ENCODE measurements at regions not wholly inside any gene's neighbourhood (a gene's known extent, or its start where the extent isn't known, plus 50 kb on each side); places are given as distances from the start of the nearest gene placed in this dataset.

GRCh38 chr13:106942563-106942962, 374.6 kb upstream of the ARGLU1 start:
- Mint-ChIP-seq H3K4me3 (ENCODE audit: unreplicated experiment) (no peak overlapping the region), H3K36me3 (ENCODE audit: insufficient read depth, unreplicated experiment) (no peaks in the 10 kb centered on the region), H3K4me1 (ENCODE audit: insufficient read depth, unreplicated experiment) (no peaks in the 10 kb centered on the region), H3K9me3 (ENCODE audit: unreplicated experiment) (no peaks in the 10 kb centered on the region), H3K27me3 (ENCODE audit: insufficient read depth, unreplicated experiment) (no peaks in the 10 kb centered on the region), H3K27ac (ENCODE audit: low read depth, unreplicated experiment) (no peak overlapping the region)
- intact Hi-C loops (cut with micrococcal nuclease): no loop called here
- no peak for DNase-seq (ENCODE audit: unreplicated experiment)
- TF ChIP-seq, protein P1, sequence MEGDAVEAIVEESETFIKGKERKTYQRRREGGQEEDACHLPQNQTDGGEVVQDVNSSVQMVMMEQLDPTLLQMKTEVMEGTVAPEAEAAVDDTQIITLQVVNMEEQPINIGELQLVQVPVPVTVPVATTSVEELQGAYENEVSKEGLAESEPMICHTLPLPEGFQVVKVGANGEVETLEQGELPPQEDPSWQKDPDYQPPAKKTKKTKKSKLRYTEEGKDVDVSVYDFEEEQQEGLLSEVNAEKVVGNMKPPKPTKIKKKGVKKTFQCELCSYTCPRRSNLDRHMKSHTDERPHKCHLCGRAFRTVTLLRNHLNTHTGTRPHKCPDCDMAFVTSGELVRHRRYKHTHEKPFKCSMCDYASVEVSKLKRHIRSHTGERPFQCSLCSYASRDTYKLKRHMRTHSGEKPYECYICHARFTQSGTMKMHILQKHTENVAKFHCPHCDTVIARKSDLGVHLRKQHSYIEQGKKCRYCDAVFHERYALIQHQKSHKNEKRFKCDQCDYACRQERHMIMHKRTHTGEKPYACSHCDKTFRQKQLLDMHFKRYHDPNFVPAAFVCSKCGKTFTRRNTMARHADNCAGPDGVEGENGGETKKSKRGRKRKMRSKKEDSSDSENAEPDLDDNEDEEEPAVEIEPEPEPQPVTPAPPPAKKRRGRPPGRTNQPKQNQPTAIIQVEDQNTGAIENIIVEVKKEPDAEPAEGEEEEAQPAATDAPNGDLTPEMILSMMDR (IDR thresholded peaks at IDR 0.05; ENCODE audit: unreplicated experiment): no peak
- no TSS peak for BruUV-seq (replicated peaks)
- POLR2A ChIA-PET: no interaction called here
- CTCF ChIA-PET: no interaction called here

DNA sequence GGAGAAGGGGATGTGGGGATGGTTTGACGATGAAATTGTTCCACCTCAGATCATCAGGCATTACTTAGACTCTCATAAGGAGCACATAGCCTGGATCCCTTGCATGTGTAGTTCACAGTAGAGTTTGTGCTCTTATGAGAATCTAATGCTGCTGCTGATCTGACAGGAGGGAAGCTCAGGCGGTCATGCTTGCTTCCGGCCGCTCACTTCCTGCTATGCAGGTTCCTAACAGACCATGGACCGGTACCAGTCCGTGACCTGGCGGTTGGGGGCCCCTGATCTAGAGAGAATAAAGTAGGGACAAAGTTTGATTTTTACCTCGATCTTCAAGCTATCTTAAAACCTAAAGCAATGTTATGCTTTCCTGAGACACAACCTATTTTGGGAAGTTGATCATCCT, 373.8 kb upstream of the ARGLU1 start:
- Mint-ChIP-seq H3K9me3 (ENCODE audit: unreplicated experiment) (no peaks in the 10 kb centered on the region), H3K27ac (ENCODE audit: low read depth, unreplicated experiment) (no peak overlapping the region), H3K4me1 (ENCODE audit: insufficient read depth, unreplicated experiment) (no peaks in the 10 kb centered on the region), H3K36me3 (ENCODE audit: insufficient read depth, unreplicated experiment) (no peaks in the 10 kb centered on the region), H3K4me3 (ENCODE audit: unreplicated experiment) (no peak overlapping the region), H3K27me3 (ENCODE audit: insufficient read depth, unreplicated experiment) (no peaks in the 10 kb centered on the region)
- no TSS peak for BruUV-seq (replicated peaks)
- TF ChIP-seq, protein P1 (IDR thresholded peaks at IDR 0.05; ENCODE audit: unreplicated experiment): no peak
- ChIA-PET POLR2A (no interaction called here), CTCF (no interaction called here)
- no peak for DNase-seq (ENCODE audit: unreplicated experiment)
- intact Hi-C loops (cut with micrococcal nuclease): no loop called here

DNA sequence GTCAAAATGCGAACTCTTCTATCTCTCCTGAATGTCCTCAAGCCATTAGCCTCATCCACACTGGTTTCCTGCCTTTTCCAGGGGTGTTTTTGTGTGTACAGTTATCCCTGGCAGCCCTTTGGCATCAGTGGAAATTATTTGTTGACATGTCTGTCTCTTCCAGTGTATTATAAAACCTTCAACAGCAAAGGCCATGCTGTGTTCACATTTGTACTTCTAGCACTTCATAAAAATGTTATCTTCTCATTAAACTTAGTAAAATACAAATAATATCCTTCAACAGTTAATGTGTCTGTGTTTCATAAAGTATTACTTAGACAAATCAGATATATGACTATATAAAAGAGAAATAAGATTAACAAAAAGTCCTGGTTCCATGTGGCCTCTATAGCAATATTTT, 359.5 kb upstream of the ARGLU1 start:
- no peaks in the 10 kb centered on the region for H3K27me3 Mint-ChIP-seq (ENCODE audit: insufficient read depth, unreplicated experiment)
- H3K9me3 Mint-ChIP-seq (ENCODE audit: unreplicated experiment): no peaks in the 10 kb centered on the region
- intact Hi-C loops (cut with micrococcal nuclease): loop anchor here (10.0 kb wide), 1 partner anchor 363 kb away; the partner anchor contains the start of gene ARGLU1
- BruUV-seq (replicated peaks): no TSS peak
- no peak overlapping the region for H3K4me3 Mint-ChIP-seq (ENCODE audit: unreplicated experiment)
- H3K36me3 Mint-ChIP-seq (ENCODE audit: insufficient read depth, unreplicated experiment): no peaks in the 10 kb centered on the region
- TF ChIP-seq, protein P1 (IDR thresholded peaks at IDR 0.05; ENCODE audit: unreplicated experiment): no peak
- no peak overlapping the region for H3K27ac Mint-ChIP-seq (ENCODE audit: low read depth, unreplicated experiment)
- no peaks in the 10 kb centered on the region for H3K4me1 Mint-ChIP-seq (ENCODE audit: insufficient read depth, unreplicated experiment)
- ChIA-PET CTCF (interaction anchor here (0.7 kb wide), 1 partner anchor 86 kb away, joined by 3 read pairs; no protein-coding TSS in a partner anchor), POLR2A (interaction anchor here (1.3 kb wide), 1 partner anchor 9 kb away, joined by 3 read pairs; no protein-coding TSS in a partner anchor)
- no peak for DNase-seq (ENCODE audit: unreplicated experiment)

GRCh38 chr13:106922384-106922783, 354.4 kb upstream of the ARGLU1 start:
- Mint-ChIP-seq H3K27ac (ENCODE audit: low read depth, unreplicated experiment) (no peak overlapping the region), H3K4me3 (ENCODE audit: unreplicated experiment) (no peak overlapping the region), H3K36me3 (ENCODE audit: insufficient read depth, unreplicated experiment) (no peaks in the 10 kb centered on the region), H3K27me3 (ENCODE audit: insufficient read depth, unreplicated experiment) (no peaks in the 10 kb centered on the region), H3K9me3 (ENCODE audit: unreplicated experiment) (no peaks in the 10 kb centered on the region), H3K4me1 (ENCODE audit: insufficient read depth, unreplicated experiment) (no peaks in the 10 kb centered on the region)
- BruUV-seq (replicated peaks): no TSS peak
- DNase-seq (ENCODE audit: unreplicated experiment): no peak
- TF ChIP-seq, protein P1 (IDR thresholded peaks at IDR 0.05; ENCODE audit: unreplicated experiment): no peak
- intact Hi-C loops (cut with micrococcal nuclease): loop anchor here (10.0 kb wide), 1 partner anchor 358 kb away; the partner anchor contains the start of gene ARGLU1
- CTCF ChIA-PET: interaction anchor here (0.7 kb wide), 1 partner anchor 221 kb away, joined by 3 read pairs; no protein-coding TSS in a partner anchor
- POLR2A ChIA-PET: interaction anchor here (0.7 to 0.8 kb wide), 2 partner anchors 220 to 379 kb away, joined by 3 to 4 read pairs; no protein-coding TSS in a partner anchor

Measured in MCF 10A (cell line).